PFSK-1 (cell line): ENCODE measurements at regions not wholly inside any gene's neighbourhood (a gene's known extent, or its start where the extent isn't known, plus 50 kb on each side); places are given as distances from the start of the nearest gene placed in this dataset.

Experiments
- FOXP2 ChIP-seq: optimal IDR thresholded peaks from 2 replicates; pipeline ENCODE3; 2011; ENCODE audit warnings: borderline replicate concordance, control low read depth, inconsistent platforms; ENCODE audit not compliant: insufficient read depth; ENCODE audit errors: extremely low read length, extremely low read depth
- POLR2AphosphoS5 ChIP-seq: IDR thresholded peaks from 2 replicates; pipeline ENCODE4 v1.6.1; 2012; ENCODE audit warnings: low read depth, mild to moderate bottlenecking, control low read depth, low read length, moderate library complexity
- SIN3A ChIP-seq: IDR thresholded peaks from 2 replicates; pipeline ENCODE4 v1.6.1; 2012; ENCODE audit warnings: mild to moderate bottlenecking, low read length, moderate library complexity, borderline replicate concordance; ENCODE audit not compliant: insufficient read depth
- TAF1 ChIP-seq: IDR thresholded peaks from 2 replicates; pipeline ENCODE4 v1.6.1; 2012; ENCODE audit warnings: low read length, control low read depth, borderline replicate concordance; ENCODE audit not compliant: insufficient read depth
- TF ChIP-seq, protein P1 (sequence below), 2 experiments: IDR thresholded peaks; 2 replicates each; pipeline versions ENCODE4 v1.6.1 to v1.8.0; 2011 to 2012; ENCODE audit warnings: low read depth in 2 of 2, low read length in 2 of 2, control low read depth in 1 of 2, inconsistent platforms in 1 of 2, mild to moderate bottlenecking in 1 of 2, moderate library complexity in 1 of 2; ENCODE audit not compliant: insufficient read depth in 1 of 2

GRCh38 chr4:37132351-37132974 lies 112.1 kb upstream of the NWD2 start:
- TF ChIP-seq POLR2AphosphoS5, result no peak
- TF ChIP-seq TAF1, result no peak
- no peak for TF ChIP-seq SIN3A
- TF ChIP-seq, protein P1, sequence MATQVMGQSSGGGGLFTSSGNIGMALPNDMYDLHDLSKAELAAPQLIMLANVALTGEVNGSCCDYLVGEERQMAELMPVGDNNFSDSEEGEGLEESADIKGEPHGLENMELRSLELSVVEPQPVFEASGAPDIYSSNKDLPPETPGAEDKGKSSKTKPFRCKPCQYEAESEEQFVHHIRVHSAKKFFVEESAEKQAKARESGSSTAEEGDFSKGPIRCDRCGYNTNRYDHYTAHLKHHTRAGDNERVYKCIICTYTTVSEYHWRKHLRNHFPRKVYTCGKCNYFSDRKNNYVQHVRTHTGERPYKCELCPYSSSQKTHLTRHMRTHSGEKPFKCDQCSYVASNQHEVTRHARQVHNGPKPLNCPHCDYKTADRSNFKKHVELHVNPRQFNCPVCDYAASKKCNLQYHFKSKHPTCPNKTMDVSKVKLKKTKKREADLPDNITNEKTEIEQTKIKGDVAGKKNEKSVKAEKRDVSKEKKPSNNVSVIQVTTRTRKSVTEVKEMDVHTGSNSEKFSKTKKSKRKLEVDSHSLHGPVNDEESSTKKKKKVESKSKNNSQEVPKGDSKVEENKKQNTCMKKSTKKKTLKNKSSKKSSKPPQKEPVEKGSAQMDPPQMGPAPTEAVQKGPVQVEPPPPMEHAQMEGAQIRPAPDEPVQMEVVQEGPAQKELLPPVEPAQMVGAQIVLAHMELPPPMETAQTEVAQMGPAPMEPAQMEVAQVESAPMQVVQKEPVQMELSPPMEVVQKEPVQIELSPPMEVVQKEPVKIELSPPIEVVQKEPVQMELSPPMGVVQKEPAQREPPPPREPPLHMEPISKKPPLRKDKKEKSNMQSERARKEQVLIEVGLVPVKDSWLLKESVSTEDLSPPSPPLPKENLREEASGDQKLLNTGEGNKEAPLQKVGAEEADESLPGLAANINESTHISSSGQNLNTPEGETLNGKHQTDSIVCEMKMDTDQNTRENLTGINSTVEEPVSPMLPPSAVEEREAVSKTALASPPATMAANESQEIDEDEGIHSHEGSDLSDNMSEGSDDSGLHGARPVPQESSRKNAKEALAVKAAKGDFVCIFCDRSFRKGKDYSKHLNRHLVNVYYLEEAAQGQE (IDR thresholded peaks at IDR 0.05; ENCODE audit: insufficient read depth in 1 of 2, low read depth in 2 of 2, low read length in 2 of 2), result no peak
- no peak for TF ChIP-seq FOXP2
